Tibial nerve (tissue), 4 donors: ENCODE measurements at regions not wholly inside any gene's neighbourhood (a gene's known extent, or its start where the extent isn't known, plus 50 kb on each side); places are given as distances from the start of the nearest gene placed in this dataset.

Experiments
- DNase-seq, 2 donors: peaks; one replicate each; pipeline ENCODE4 v3.0.0-alpha.2; 2019; ENCODE audit warnings: low spot score in 2 of 2
- H3K27ac ChIP-seq, 4 donors: fragments of 200-600 bp; sonication (generic) in 3 of 4; one replicate each; pipeline ENCODE4 v1.5.1; 2017 to 2019; ENCODE audit warnings: mild to moderate bottlenecking in 1 of 4
- H3K27me3 ChIP-seq, 2 donors: fragments of 200-600 bp; sonication (generic) in 1 of 2; one replicate each; pipeline versions ENCODE4 v1.5.1 to v1.6.0; 2017 to 2019
- H3K36me3 ChIP-seq, 3 donors: fragments of 200-600 bp; sonication (generic); one replicate each; pipeline ENCODE4 v1.5.1; 2018 to 2019
- H3K4me1 ChIP-seq, 4 donors: fragments of 200-600 bp; sonication (generic) in 3 of 4; one replicate each; pipeline ENCODE4 v1.5.1; 2017 to 2019
- H3K4me3 ChIP-seq, 4 donors: fragments of 200-600 bp; sonication (generic) in 3 of 4; one replicate each; pipeline ENCODE4 v1.5.1; 2017 to 2019; ENCODE audit warnings: mild to moderate bottlenecking in 1 of 4, moderate library complexity in 1 of 4
- H3K9me3 ChIP-seq, 4 donors: fragments of 200-600 bp; sonication (generic) in 3 of 4; one replicate each; pipeline ENCODE4 v1.5.1; 2017 to 2019
- CTCF ChIP-seq, 5 experiments: fragments of 200-600 bp in 3 of 5; fragments of 450-650 bp in 2 of 5; sonication (generic) in 3 of 5; IDR thresholded peaks; one replicate each; pipeline ENCODE4 v1.5.1; 2016 to 2019; ENCODE audit warnings: antibody characterized with exemption in 5 of 5, mild to moderate bottlenecking in 3 of 5, moderate library complexity in 2 of 5
- EP300 ChIP-seq, 2 donors: sonication (generic); formaldehyde crosslinking; IDR thresholded peaks; one replicate each; pipeline ENCODE4 v1.6.1; 2017; ENCODE audit warnings: antibody characterized with exemption in 2 of 2, mild to moderate bottlenecking in 1 of 2
- POLR2A ChIP-seq, 2 donors: fragments of 450-650 bp; IDR thresholded peaks; one replicate each; pipeline ENCODE4 v1.6.1; 2017; ENCODE audit warnings: antibody characterized with exemption in 2 of 2, mild to moderate bottlenecking in 2 of 2, moderate library complexity in 2 of 2
- WGBS, 2 donors: methylation state at CpG; one replicate each; pipeline ENCODE4 v1.1.5; 2018; 5-methylcytosine and 5-hydroxymethylcytosine counted together

DNA sequence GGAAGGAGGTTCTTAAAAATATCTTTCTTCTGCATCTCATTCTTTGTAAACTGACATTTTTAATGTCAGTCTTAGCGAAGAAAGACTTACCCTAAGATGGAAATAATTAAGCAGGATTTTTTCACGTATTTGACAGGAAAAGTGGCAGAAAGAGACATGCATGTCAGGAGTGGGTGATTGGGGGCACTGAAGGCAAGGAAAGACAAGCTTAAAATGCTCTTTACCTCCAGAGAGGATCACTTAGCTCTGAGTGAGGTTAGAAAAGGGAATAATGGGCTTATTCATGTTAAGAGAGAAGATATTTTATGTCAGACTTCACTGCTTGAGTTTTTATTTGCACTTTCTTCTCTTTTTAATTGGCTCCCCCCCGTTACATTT is 1358.2 kb upstream of the TMEM132C start:
- Histone ChIP-seq H3K36me3 (no peaks in the 10 kb centered on the region), H3K27ac (no peak overlapping the region), H3K27me3 (peaks cover 0 to 4% of the 10 kb centered on the region in 2 donors), H3K4me3 (no peak overlapping the region), H3K9me3 (no peaks in the 10 kb centered on the region), H3K4me1 (no peaks in the 10 kb centered on the region)
- TF ChIP-seq POLR2A (IDR thresholded peaks at IDR 0.05) (no peak), EP300 (IDR thresholded peaks at IDR 0.05) (no peak), CTCF (IDR thresholded peaks at IDR 0.05) (no peak)
- no peak for DNase-seq
- 49 to 56% methylated on average over 3 of the region's 3 CpGs for WGBS, 2 donors

- H3K27ac ChIP-seq: no peak overlapping the region
- TF ChIP-seq CTCF (IDR thresholded peaks at IDR 0.05) (no peak), POLR2A (IDR thresholded peaks at IDR 0.05) (no peak), EP300 (IDR thresholded peaks at IDR 0.05) (no peak)
- H3K9me3 ChIP-seq: no peaks in the 10 kb centered on the region
- no peaks in the 10 kb centered on the region for H3K36me3 ChIP-seq
- 72 to 78% methylated on average over 7 of the region's 7 CpGs for WGBS, 2 donors
- DNase-seq: no peak
- H3K4me1 ChIP-seq: no peaks in the 10 kb centered on the region
- no peak overlapping the region for H3K4me3 ChIP-seq
- no peaks in the 10 kb centered on the region for H3K27me3 ChIP-seq
Observed at GRCh38 chr12:126910570-126910969, 1356.4 kb upstream of the TMEM132C start.

DNA sequence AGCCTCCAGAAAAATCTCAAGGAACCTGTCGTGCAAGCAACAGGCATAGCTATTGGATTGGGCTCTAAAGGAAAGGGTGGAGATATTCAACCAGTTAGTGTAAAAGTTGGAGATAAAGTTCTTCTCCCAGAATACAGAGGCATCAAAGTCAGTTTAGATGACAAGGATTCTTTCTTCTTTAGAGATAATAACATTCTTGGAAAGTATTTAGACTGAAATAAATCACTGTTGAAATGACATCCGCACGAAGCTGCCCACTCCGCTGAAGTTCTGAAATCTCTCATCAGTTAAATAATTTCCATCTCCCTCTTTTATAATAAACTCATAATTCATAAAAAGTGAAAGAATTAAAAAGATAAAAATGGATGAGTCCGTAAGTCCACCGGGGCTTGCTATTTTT is 1354.9 kb upstream of the TMEM132C start:
- H3K27ac ChIP-seq: no peak overlapping the region
- no peaks in the 10 kb centered on the region for H3K27me3 ChIP-seq
- 77 to 83% methylated on average over 6 of the region's 6 CpGs for WGBS, 2 donors
- TF ChIP-seq CTCF (IDR thresholded peaks at IDR 0.05) (no peak), EP300 (IDR thresholded peaks at IDR 0.05) (no peak), POLR2A (IDR thresholded peaks at IDR 0.05) (no peak)
- no peaks in the 10 kb centered on the region for H3K4me1 ChIP-seq
- no peak overlapping the region for H3K4me3 ChIP-seq
- DNase-seq: no peak
- H3K36me3 ChIP-seq: no peaks in the 10 kb centered on the region
- H3K9me3 ChIP-seq: no peaks in the 10 kb centered on the region

DNA sequence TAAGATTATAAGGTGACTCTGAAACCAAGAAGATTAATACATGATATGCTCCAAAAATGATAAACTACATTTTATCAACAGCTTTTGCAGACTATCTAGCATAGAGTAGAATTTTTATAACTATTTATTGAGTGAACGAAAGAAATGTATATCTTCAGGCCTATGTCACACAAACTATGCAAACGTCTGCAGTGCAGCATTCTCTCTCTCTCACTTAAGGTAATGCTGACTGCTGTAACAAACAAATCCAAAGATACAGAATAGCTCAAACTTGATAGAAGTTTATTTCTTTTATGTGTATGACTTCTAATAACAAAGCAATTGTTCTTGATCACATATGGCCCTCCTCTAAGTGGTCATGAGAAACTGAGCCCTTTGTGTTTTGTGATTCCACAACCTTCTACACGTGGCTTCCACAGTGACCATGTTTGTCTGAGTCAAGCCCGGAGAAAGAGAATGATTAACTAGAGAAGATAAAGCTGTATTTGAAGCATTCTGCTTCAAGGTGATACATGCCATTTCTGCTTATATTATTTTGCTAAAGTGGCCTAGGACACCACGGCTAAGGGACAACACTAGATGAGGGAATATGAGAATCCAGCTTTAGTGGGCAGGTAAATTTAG is 1352.7 kb upstream of the TMEM132C start:
- no peaks in the 10 kb centered on the region for H3K4me1 ChIP-seq
- no peak for TF ChIP-seq POLR2A (IDR thresholded peaks at IDR 0.05)
- TF ChIP-seq EP300 (IDR thresholded peaks at IDR 0.05): no peak
- no peak for TF ChIP-seq CTCF (IDR thresholded peaks at IDR 0.05)
- no peak overlapping the region for H3K4me3 ChIP-seq
- no peak for DNase-seq
- H3K27ac ChIP-seq: no peak overlapping the region
- H3K27me3 ChIP-seq: no peaks in the 10 kb centered on the region
- WGBS, 2 donors: 57 to 64% methylated on average over 5 of the region's 5 CpGs
- no peaks in the 10 kb centered on the region for H3K9me3 ChIP-seq
- no peaks in the 10 kb centered on the region for H3K36me3 ChIP-seq

GRCh38 chr12:126915309-126915708 is 1351.7 kb upstream of the TMEM132C start:
- Histone ChIP-seq H3K27me3 (no peaks in the 10 kb centered on the region), H3K4me3 (no peak overlapping the region), H3K27ac (no peak overlapping the region), H3K9me3 (no peaks in the 10 kb centered on the region), H3K36me3 (no peaks in the 10 kb centered on the region), H3K4me1 (no peaks in the 10 kb centered on the region)
- TF ChIP-seq EP300 (IDR thresholded peaks at IDR 0.05) (no peak), POLR2A (IDR thresholded peaks at IDR 0.05) (no peak)
- 69 to 73% methylated on average over 6 of the region's 6 CpGs for WGBS, 2 donors
- no peak for DNase-seq
